ENCODE measurements at regions not wholly inside any gene's neighbourhood (a gene's known extent, or its start where the extent isn't known, plus 50 kb on each side); places are given as distances from the start of the nearest gene placed in this dataset.

- Histone ChIP-seq H3K4me1 (ENCODE audit: control insufficient read depth, insufficient read depth, low read length) (no peaks in the 10 kb centered on the region), H3K27me3 (replicated peaks in 1 of 2; ENCODE audit: control insufficient read depth in 2 of 2, insufficient read depth in 2 of 2, low read length in 1 of 2) (no peaks in the 10 kb centered on the region), H3K27ac (ENCODE audit: control insufficient read depth, insufficient read depth) (no peak overlapping the region), H3K36me3 (ENCODE audit: control insufficient read depth in 2 of 2, insufficient read depth in 2 of 2, low read length in 1 of 2) (no peaks in the 10 kb centered on the region), H3K4me2 (ENCODE audit: control insufficient read depth, insufficient read depth) (no peak overlapping the region), H3K9ac (ENCODE audit: control insufficient read depth, insufficient read depth, low read length) (no peak overlapping the region), H3K9me3 (replicated peaks; ENCODE audit: control insufficient read depth, insufficient read depth, low read length) (no peaks in the 10 kb centered on the region), H4K20me1 (ENCODE audit: control insufficient read depth, insufficient read depth) (no peaks in the 10 kb centered on the region), H2AFZ (ENCODE audit: control insufficient read depth, low read depth, low read length) (no peak overlapping the region), H3K79me2 (ENCODE audit: control insufficient read depth, insufficient read depth, low read length) (no peaks in the 10 kb centered on the region), H3K4me3 (no peak overlapping the region)
- DNase-seq (ENCODE audit: low read depth, low spot score) (no peak), ATAC-seq (no peak), FAIRE-seq (no peak)
- BruUV-seq (replicated peaks): no TSS peak
- in situ Hi-C loops (cut with MboI) (no loop called here), intact Hi-C loops (cut with micrococcal nuclease; ENCODE audit: unreplicated experiment) (no loop called here)
- ChIA-PET RAD21 (ENCODE audit: unreplicated experiment) (no interaction called here), SMC1A (ENCODE audit: uncharacterized antibody, unreplicated experiment) (no interaction called here), CTCF (no interaction called here), POLR2A (no interaction called here)
- no peak for TF ChIP-seq YY1 (IDR thresholded peaks at IDR 0.05; ENCODE audit: low read depth, low read length)
- no peak for TF ChIP-seq JUND (IDR thresholded peaks at IDR 0.05; ENCODE audit: low read depth, low read length)
- TF ChIP-seq, protein P1, sequence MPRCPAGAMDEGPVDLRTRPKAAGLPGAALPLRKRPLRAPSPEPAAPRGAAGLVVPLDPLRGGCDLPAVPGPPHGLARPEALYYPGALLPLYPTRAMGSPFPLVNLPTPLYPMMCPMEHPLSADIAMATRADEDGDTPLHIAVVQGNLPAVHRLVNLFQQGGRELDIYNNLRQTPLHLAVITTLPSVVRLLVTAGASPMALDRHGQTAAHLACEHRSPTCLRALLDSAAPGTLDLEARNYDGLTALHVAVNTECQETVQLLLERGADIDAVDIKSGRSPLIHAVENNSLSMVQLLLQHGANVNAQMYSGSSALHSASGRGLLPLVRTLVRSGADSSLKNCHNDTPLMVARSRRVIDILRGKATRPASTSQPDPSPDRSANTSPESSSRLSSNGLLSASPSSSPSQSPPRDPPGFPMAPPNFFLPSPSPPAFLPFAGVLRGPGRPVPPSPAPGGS (IDR thresholded peaks at IDR 0.05; ENCODE audit: borderline replicate concordance, insufficient read depth, low read depth, low read length, poor library complexity, severe bottlenecking): no peak
- no peak for TF ChIP-seq STAT3 (IDR thresholded peaks at IDR 0.05; ENCODE audit: low read depth, low read length)
- TF ChIP-seq CBFB (IDR thresholded peaks at IDR 0.05; ENCODE audit: low read depth): no peak
- TF ChIP-seq ZBTB11 (CRISPR knock-in tag; IDR thresholded peaks at IDR 0.05): no peak
- TF ChIP-seq SPI1 (IDR thresholded peaks at IDR 0.05; ENCODE audit: borderline replicate concordance, insufficient read depth, low read depth, low read length): no peak
- TF ChIP-seq FOXK2 (IDR thresholded peaks at IDR 0.05): no peak
- TF ChIP-seq, protein P2, sequence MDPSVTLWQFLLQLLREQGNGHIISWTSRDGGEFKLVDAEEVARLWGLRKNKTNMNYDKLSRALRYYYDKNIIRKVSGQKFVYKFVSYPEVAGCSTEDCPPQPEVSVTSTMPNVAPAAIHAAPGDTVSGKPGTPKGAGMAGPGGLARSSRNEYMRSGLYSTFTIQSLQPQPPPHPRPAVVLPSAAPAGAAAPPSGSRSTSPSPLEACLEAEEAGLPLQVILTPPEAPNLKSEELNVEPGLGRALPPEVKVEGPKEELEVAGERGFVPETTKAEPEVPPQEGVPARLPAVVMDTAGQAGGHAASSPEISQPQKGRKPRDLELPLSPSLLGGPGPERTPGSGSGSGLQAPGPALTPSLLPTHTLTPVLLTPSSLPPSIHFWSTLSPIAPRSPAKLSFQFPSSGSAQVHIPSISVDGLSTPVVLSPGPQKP (IDR thresholded peaks at IDR 0.05; ENCODE audit: low read depth, low read length): no peak
- no peak for TF ChIP-seq PML (IDR thresholded peaks at IDR 0.05; ENCODE audit: low read length)
- no peak for TF ChIP-seq TCF3 (IDR thresholded peaks at IDR 0.05; ENCODE audit: borderline replicate concordance, insufficient read depth, low read depth, low read length)
- TF ChIP-seq ZBED1 (IDR thresholded peaks at IDR 0.05; ENCODE audit: borderline replicate concordance): no peak
- TF ChIP-seq FOXM1 (IDR thresholded peaks at IDR 0.05; ENCODE audit: low read depth, low read length): no peak
- 0% methylated on average over 2 of the region's 2 CpGs for WGBS (ENCODE audit: insufficient coverage, insufficient replicate concordance, low lambda C conversion rate, missing lambda C conversion rate)
These were observed 422.9 kb upstream of the ADAMTS9 start for GRCh38 chr3:65110661-65111060.

Data from GM12878 (cell line).